GM12892 (cell line): ENCODE measurements at regions not wholly inside any gene's neighbourhood (a gene's known extent, or its start where the extent isn't known, plus 50 kb on each side); places are given as distances from the start of the nearest gene placed in this dataset.

Source experiments
- POLR2A ChIP-seq: IDR thresholded peaks from 2 replicates; pipeline ENCODE4 v1.6.1; 2011; ENCODE audit warnings: low read depth, low read length, control low read depth
- TAF1 ChIP-seq: IDR thresholded peaks from 2 replicates; pipeline ENCODE4 v1.6.1; 2011; ENCODE audit warnings: low read depth, mild to moderate bottlenecking, control low read depth, low read length, borderline replicate concordance

- TF ChIP-seq POLR2A (no peak), TAF1 (no peak)
These were observed 621.0 kb downstream of the BCL11B start for GRCh38 chr14:98651037-98651436.
